Upper lobe of right lung (tissue), 1 donor: ENCODE measurements at regions not wholly inside any gene's neighbourhood (a gene's known extent, or its start where the extent isn't known, plus 50 kb on each side); places are given as distances from the start of the nearest gene placed in this dataset.
"Not testable (repeated sequence)": the region's sequence is repeated elsewhere in the genome, so short reads cannot be mapped to it uniquely, and the experiment has no call there.

Experiments used
- ATAC-seq: fragments of 200-7000 bp; cut with Tn5 transposase; one replicate; pipeline ENCODE4 v1.9.1; 2020; ENCODE audit warnings: mild to moderate bottlenecking, moderate library complexity
- DNase-seq: peaks from one replicate; pipeline ENCODE4 v3.0.0-alpha.2; 2020
- H3K27ac ChIP-seq: fragments of 200-600 bp; one replicate; pipeline ENCODE4 v1.8.0; 2022
- H3K27me3 ChIP-seq: fragments of 200-600 bp; one replicate; pipeline ENCODE4 v1.8.0; 2022; ENCODE audit warnings: mild to moderate bottlenecking
- H3K36me3 ChIP-seq: fragments of 200-600 bp; one replicate; pipeline ENCODE4 v1.8.0; 2022
- H3K4me1 ChIP-seq: fragments of 200-600 bp; one replicate; pipeline ENCODE4 v1.8.0; 2022
- H3K4me3 ChIP-seq: fragments of 200-600 bp; one replicate; pipeline ENCODE4 v1.8.0; 2022; ENCODE audit warnings: mild to moderate bottlenecking
- H3K9me3 ChIP-seq: fragments of 200-600 bp; one replicate; pipeline ENCODE4 v1.8.0; 2022
- intact Hi-C: fragments of 100-400 bp; cut with DNase I; formaldehyde crosslinking; loops from one replicate; pipeline ENCODE4 v1.11.0; 2022
- TF ChIP-seq, protein P1 (sequence below): fragments of 200-600 bp; IDR thresholded peaks from one replicate; pipeline ENCODE4 v1.8.0; 2022; ENCODE audit warnings: antibody characterized with exemption
- donor health status: DM: no; HTN: yes; CAD: no; lungs with severe emphysema.

DNA sequence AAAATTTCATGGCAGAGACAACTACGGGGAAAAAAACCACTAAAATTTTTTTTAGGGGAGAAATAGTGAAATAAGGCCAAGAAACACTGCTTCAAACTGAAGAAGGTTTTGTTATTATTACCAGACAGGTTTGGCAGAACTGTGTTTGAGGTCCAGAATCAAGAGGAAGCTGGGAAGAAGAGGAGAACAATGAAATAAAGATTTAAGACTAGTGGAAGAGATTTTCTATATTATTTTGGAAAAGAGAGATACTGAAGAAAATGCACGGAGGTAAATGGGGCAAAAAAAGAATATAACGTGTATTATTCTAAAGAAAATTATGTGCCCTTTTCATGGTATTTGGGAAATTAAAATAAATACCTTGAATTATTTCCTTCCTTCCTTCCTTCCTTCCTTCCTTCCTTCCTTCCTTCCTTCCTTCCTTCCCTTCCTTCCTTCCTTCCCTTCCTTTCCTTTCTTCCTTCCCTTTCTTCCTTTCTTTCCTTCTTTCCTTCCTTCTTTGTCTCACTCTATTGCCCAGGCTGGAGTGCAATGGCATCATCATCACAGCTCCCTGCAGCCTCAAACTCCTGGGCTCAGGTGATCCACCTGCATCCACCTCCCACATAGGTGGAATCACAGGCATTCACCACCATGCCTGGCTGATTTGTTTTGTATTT, 124.3 kb downstream of the GJA1 start:
- Histone ChIP-seq H3K9me3 (peaks cover 8% of the 10 kb centered on the region), H3K4me1 (no peaks in the 10 kb centered on the region), H3K4me3 (no peak overlapping the region), H3K27ac (no peak overlapping the region), H3K36me3 (no peaks in the 10 kb centered on the region), H3K27me3 (no peaks in the 10 kb centered on the region)
- TF ChIP-seq, protein P1, sequence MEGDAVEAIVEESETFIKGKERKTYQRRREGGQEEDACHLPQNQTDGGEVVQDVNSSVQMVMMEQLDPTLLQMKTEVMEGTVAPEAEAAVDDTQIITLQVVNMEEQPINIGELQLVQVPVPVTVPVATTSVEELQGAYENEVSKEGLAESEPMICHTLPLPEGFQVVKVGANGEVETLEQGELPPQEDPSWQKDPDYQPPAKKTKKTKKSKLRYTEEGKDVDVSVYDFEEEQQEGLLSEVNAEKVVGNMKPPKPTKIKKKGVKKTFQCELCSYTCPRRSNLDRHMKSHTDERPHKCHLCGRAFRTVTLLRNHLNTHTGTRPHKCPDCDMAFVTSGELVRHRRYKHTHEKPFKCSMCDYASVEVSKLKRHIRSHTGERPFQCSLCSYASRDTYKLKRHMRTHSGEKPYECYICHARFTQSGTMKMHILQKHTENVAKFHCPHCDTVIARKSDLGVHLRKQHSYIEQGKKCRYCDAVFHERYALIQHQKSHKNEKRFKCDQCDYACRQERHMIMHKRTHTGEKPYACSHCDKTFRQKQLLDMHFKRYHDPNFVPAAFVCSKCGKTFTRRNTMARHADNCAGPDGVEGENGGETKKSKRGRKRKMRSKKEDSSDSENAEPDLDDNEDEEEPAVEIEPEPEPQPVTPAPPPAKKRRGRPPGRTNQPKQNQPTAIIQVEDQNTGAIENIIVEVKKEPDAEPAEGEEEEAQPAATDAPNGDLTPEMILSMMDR: no peak
- DNase-seq: no peak
- ATAC-seq: no peak
- intact Hi-C loops: no loop called here

DNA sequence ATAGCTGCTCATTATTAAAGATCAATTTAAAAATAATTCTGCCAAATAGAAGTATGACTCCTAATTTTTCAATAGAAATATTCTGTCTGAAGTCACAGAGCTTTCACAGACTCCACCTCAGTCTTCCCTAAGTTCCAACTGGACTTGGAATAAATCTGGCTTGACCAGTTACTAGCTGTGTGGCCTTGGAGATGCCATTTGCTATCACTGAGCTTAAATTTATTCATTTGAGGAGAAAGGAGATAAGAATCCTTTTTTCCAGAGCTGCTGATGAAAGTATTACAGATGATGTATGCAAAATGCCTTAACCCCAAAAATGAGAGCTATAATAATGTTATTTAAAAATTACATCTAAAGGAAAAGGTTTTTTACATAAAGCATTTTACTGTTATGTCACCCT, 125.0 kb downstream of the GJA1 start:
- no peak overlapping the region for H3K4me3 ChIP-seq
- H3K27ac ChIP-seq: no peak overlapping the region
- intact Hi-C loops: no loop called here
- no peak for DNase-seq
- no peaks in the 10 kb centered on the region for H3K27me3 ChIP-seq
- H3K36me3 ChIP-seq: no peaks in the 10 kb centered on the region
- ATAC-seq: no peak
- H3K9me3 ChIP-seq: peaks cover 14% of the 10 kb centered on the region
- TF ChIP-seq, protein P1: no peak
- H3K4me1 ChIP-seq: no peaks in the 10 kb centered on the region

DNA sequence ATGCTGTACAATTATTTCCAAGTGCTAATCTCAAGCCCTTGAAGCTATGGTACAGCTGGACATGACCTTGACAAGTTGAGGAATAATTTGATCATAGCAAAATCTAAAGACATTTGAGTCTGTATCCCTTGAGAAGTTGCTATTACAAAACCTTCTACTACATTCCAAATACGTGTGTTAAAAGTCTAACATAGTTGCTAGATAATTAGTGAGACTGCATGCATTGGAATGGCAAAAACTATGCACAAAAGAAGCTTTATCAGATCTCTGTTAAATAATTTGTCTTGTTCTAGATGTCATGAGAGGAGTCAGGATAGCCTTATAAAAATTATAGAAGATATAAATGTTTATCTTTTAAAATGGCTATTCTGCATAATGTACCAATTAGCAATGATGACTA, 127.8 kb downstream of the GJA1 start:
- Histone ChIP-seq H3K27me3 (no peaks in the 10 kb centered on the region), H3K4me1 (no peaks in the 10 kb centered on the region), H3K27ac (no peak overlapping the region), H3K9me3 (peaks cover 19% of the 10 kb centered on the region), H3K36me3 (no peaks in the 10 kb centered on the region), H3K4me3 (no peak overlapping the region)
- ATAC-seq: no peak
- intact Hi-C loops: no loop called here
- TF ChIP-seq, protein P1: no peak
- DNase-seq: no peak

DNA sequence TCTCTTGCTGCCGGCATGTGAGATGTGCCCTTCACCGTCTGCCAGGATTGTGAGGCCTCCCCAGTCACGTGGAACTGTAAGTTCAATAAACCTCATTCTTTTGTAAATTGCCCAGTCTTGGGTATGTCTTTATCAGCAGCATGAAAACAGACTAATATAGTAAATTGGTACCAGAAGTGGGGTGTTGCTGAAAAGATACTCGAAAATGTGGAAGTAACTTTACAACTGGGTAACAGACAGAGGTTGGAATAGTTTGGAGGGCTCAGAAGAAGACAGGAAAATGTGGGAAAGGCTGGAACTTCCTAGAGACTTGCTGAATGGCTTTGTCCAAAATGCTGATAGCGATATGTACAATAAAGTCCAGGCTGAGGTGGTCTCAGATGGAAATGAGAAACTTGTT, 129.1 kb downstream of the GJA1 start:
- ATAC-seq, H3K4me3 ChIP-seq, H3K36me3 ChIP-seq, intact Hi-C loops, DNase-seq, H3K27me3 ChIP-seq, H3K27ac ChIP-seq, H3K4me1 ChIP-seq: not testable (repeated sequence)
- peaks cover 19% of the 10 kb centered on the region for H3K9me3 ChIP-seq

DNA sequence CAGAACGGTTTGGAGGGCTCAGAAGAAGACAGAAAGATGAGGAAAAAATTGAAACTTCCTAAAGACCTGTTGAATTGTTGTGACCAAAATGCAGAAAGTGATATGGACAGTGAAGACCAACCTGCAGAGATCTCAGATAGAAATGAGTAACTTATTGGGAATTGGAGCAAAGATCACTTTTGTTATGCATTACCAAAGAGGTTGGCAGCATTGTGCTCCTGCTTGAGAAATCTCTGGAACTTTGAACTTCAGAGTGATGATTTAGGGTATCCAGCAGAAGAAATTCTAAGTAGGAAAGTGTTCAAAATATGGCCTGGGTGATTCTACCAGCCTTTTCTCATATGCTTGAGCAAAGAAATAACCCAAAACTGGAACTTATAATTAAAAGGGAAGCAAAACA, 136.0 kb downstream of the GJA1 start:
- H3K4me1 ChIP-seq: peaks cover 9% of the 10 kb centered on the region
- ATAC-seq: no peak
- H3K27me3 ChIP-seq: no peaks in the 10 kb centered on the region
- H3K9me3 ChIP-seq: no peaks in the 10 kb centered on the region
- H3K27ac ChIP-seq: no peak overlapping the region
- TF ChIP-seq, protein P1: no peak
- H3K4me3 ChIP-seq: no peak overlapping the region
- intact Hi-C loops: no loop called here
- no peaks in the 10 kb centered on the region for H3K36me3 ChIP-seq
- no peak for DNase-seq

DNA sequence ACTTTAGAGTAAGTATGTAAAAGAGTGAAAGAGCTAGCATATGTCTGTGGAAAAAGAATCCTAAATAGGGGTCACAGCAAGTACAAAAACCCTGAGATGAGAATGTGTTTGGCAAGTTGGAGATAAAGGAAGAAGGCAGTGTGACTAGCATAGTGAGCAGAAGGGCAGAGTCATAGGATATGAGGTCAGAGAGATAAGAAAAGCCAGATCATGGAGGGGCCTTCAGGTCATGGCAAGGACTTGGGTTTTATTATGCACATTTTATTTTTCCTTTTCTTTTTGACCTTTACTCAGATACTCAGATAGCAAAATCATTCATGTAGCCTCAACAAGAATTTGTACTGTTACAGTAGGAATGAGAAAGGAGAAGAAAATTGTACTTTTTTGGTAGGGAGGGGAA, 138.0 kb downstream of the GJA1 start:
- Histone ChIP-seq H3K27ac (no peak overlapping the region), H3K9me3 (no peaks in the 10 kb centered on the region), H3K27me3 (no peaks in the 10 kb centered on the region), H3K4me1 (peaks cover 9% of the 10 kb centered on the region), H3K4me3 (no peak overlapping the region), H3K36me3 (no peaks in the 10 kb centered on the region)
- DNase-seq (no peak), ATAC-seq (no peak)
- intact Hi-C loops: no loop called here
- TF ChIP-seq, protein P1: no peak
